Activated CD4-positive, alpha-beta T cell treated with anti-CD3 and anti-CD28 coated beads for 36 hours (primary cell): ENCODE measurements at regions not wholly inside any gene's neighbourhood (a gene's known extent, or its start where the extent isn't known, plus 50 kb on each side); places are given as distances from the start of the nearest gene placed in this dataset.
"Not testable (repeated sequence)": the region's sequence is repeated elsewhere in the genome, so short reads cannot be mapped to it uniquely, and the experiment has no call there.

Source experiments
- ATAC-seq: fragments of 200-7000 bp; cut with Tn5 transposase; one replicate; pipeline ENCODE4 v1.10.0; 2021; ENCODE audit warnings: mild to moderate bottlenecking, moderate library complexity
- CTCF ChIA-PET: fragments of 350-600 bp; sonication (Branson Sonifier 250); formaldehyde crosslinking; loops from one replicate; lab custom pipeline; 2021; ENCODE audit warnings: antibody characterized with exemption; lab: Charles Lee
- POLR2A ChIA-PET: fragments of 350-600 bp; sonication (Branson Sonifier 250); formaldehyde crosslinking; loops from one replicate; lab custom pipeline; 2021; ENCODE audit warnings: antibody characterized with exemption, inconsistent platforms; lab: Charles Lee
- DNase-seq: peaks from one replicate; pipeline ENCODE4 v3.0.0-alpha.2; 2020
- H3K27ac Mint-ChIP-seq: one replicate; pipeline ENCODE4 v1.8.0; 2021; ENCODE audit warnings: mixed read lengths
- H3K27me3 Mint-ChIP-seq: one replicate; pipeline ENCODE4 v1.8.0; 2021; ENCODE audit warnings: mixed read lengths
- H3K36me3 Mint-ChIP-seq: one replicate; pipeline ENCODE4 v1.8.0; 2021; ENCODE audit warnings: low read depth, mixed read lengths
- H3K4me1 Mint-ChIP-seq: one replicate; pipeline ENCODE4 v1.8.0; 2021; ENCODE audit warnings: mixed read lengths
- H3K4me3 Mint-ChIP-seq: one replicate; pipeline ENCODE4 v1.8.0; 2021; ENCODE audit warnings: mild to moderate bottlenecking, moderate library complexity, mixed read lengths
- H3K9me3 Mint-ChIP-seq: one replicate; pipeline ENCODE4 v1.8.0; 2021; ENCODE audit warnings: low read depth, mixed read lengths
- intact Hi-C, 2 experiments: fragments of 100-400 bp; cut with DNase I in 1 of 2; cut with micrococcal nuclease in 1 of 2; formaldehyde crosslinking; loops; one replicate each; pipeline versions ENCODE4 v1.14.2 to v1.15.1; 2022 to 2024; cut with DNase I, micrococcal nuclease

DNA sequence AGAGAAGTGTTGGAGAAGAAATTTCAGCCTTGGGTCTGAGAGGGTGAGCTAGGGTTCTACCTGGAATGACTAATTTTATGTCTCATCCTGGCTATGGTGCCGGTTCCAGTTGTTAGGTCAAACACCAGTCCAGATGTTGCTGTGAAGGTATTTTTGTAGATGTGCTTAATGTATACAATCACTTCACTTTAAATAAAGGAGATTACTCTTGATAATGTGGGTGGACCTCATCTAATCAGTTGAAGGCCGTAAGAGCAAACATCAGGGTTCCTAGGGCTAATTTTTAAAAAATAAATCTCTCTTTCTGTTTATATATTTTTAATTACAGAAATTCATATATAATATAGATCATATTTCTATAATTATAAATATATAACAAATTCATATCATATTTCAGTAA, 90.5 kb upstream of the GDNF start:
- Mint-ChIP-seq H3K4me1 (no peaks in the 10 kb centered on the region), H3K9me3 (no peaks in the 10 kb centered on the region), H3K27me3 (peaks cover 15% of the 10 kb centered on the region), H3K4me3 (no peak overlapping the region), H3K36me3 (no peaks in the 10 kb centered on the region), H3K27ac (no peak overlapping the region)
- ChIA-PET CTCF (no interaction called here), POLR2A (no interaction called here)
- ATAC-seq (no peak), DNase-seq (no peak)
- intact Hi-C loops = no loop called here

DNA sequence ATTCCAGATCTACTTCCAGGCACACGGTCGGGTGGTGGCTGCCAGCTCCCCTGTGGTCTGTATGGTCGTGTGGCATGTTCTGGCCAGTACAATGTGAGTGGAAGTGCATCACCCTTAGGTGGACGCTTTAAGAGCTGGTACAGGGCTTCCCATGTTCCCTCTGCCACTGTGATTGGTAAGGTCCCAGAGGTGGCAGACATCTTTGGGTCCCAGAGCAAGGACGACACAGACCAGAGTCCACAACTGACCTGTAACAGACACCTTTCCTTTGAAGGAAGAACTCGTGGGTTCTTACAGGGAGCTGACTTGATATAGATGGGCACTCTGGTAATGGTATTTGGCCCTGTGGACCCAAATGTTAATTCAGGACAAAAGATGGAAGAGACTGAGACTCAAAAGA, 90.0 kb upstream of the GDNF start:
- POLR2A ChIA-PET = no interaction called here
- no peaks in the 10 kb centered on the region for H3K36me3 Mint-ChIP-seq
- intact Hi-C loops = no loop called here
- DNase-seq (no peak), ATAC-seq (no peak)
- no peak overlapping the region for H3K27ac Mint-ChIP-seq
- CTCF ChIA-PET = interaction anchor here (0.9 kb wide), 1 partner anchor 9 kb away, joined by 4 read pairs; no protein-coding TSS in a partner anchor
- no peaks in the 10 kb centered on the region for H3K9me3 Mint-ChIP-seq
- no peak overlapping the region for H3K4me3 Mint-ChIP-seq
- peaks cover 15% of the 10 kb centered on the region for H3K27me3 Mint-ChIP-seq
- no peaks in the 10 kb centered on the region for H3K4me1 Mint-ChIP-seq

DNA sequence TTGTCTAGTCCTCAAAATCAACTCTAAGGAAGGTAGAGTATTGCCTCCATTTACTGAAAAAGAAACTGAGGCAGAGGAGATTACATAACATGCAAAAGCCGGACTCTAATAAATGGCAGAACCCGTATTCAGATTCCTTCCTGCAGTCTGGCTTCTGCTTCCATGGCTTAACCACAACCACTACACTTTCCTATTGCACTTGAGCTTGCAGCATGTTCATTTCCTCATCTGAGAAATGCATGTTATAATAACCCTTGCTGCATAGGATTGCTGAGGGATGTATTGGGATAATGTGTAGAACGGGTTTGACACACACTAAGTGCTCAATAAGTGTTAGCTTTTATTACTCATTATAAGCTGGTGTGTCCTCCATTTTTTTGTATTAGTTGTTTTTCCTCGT, 87.9 kb upstream of the GDNF start:
- H3K27me3 Mint-ChIP-seq = peaks cover 22% of the 10 kb centered on the region
- H3K27ac Mint-ChIP-seq, ATAC-seq, H3K36me3 Mint-ChIP-seq, intact Hi-C loops, DNase-seq, POLR2A ChIA-PET, CTCF ChIA-PET, H3K9me3 Mint-ChIP-seq, H3K4me3 Mint-ChIP-seq, H3K4me1 Mint-ChIP-seq: not testable (repeated sequence)

DNA sequence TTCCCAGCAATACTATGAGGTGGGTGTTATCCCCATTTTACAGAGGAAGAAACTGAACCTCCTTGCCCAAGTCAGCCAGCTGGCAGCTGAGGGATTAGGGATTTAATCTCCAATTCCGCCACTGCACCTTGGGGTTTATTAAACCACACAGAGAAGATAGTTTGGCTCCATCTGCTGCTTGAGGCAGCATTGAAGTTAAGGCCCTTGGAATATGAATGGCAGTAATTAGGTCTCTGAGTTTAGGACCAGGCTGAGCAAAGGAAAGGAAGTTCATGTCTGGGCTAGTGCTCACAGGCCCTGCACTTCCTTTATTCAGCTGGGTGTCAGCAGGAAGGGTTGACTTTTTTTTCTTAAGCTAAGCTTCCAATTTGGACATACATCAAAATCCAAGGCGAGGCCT, 86.9 kb upstream of the GDNF start:
- ChIA-PET CTCF (interaction anchor here (0.7 kb wide), 1 partner anchor 18 kb away, joined by 3 read pairs; no protein-coding TSS in a partner anchor), POLR2A (no interaction called here)
- H3K27me3 Mint-ChIP-seq = peaks cover 22% of the 10 kb centered on the region
- H3K27ac Mint-ChIP-seq = no peak overlapping the region
- DNase-seq (no peak), ATAC-seq (no peak)
- no peak overlapping the region for H3K4me3 Mint-ChIP-seq
- H3K36me3 Mint-ChIP-seq = no peaks in the 10 kb centered on the region
- no peaks in the 10 kb centered on the region for H3K9me3 Mint-ChIP-seq
- intact Hi-C loops = no loop called here
- H3K4me1 Mint-ChIP-seq = no peaks in the 10 kb centered on the region

DNA sequence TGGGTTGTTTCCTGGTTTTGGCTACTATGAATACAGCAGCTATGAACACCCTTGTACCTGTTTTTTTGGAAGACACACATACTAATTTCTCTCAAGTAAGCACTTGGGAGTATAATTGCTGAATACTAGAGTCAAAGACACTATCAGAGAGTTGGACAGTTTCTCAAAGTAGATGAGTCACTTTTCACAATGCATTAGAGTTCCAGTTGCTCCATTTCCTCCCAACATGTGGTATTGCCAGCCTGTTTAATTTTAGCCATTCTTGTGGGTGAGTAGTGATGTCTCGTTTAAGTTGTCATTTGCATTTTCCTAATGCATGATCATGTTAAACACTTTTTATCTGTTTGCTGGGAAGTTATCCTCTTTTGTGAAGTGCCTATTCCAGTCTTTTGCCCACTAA, 81.6 kb upstream of the GDNF start:
- no peak for ATAC-seq
- POLR2A ChIA-PET = no interaction called here
- H3K4me3 Mint-ChIP-seq = no peak overlapping the region
- no peaks in the 10 kb centered on the region for H3K9me3 Mint-ChIP-seq
- H3K27ac Mint-ChIP-seq = no peak overlapping the region
- H3K36me3 Mint-ChIP-seq = no peaks in the 10 kb centered on the region
- intact Hi-C loops = no loop called here
- H3K4me1 Mint-ChIP-seq = no peaks in the 10 kb centered on the region
- H3K27me3 Mint-ChIP-seq = peaks cover 17% of the 10 kb centered on the region
- CTCF ChIA-PET = interaction anchor here (0.9 kb wide), 1 partner anchor 8 kb away, joined by 4 read pairs; no protein-coding TSS in a partner anchor
- DNase-seq = no peak

DNA sequence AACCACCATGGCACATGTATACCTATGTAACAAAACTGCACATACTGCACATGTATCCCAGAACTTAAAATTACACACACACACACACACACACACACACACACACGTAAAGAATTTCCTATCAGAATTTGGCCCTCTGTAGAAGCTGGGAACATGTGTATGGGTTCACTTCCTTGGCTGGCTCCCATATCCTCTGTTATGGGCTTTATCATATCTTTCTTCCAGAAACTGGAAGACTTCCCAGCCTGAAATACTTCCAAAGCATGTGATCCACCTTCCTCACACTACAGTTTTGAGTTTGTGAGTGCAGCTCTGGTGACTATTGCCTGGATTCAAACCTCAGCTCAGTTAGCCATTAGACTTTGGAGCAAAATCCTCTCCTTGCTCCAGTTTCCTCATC, 78.6 kb upstream of the GDNF start:
- no peak for DNase-seq
- H3K9me3 Mint-ChIP-seq = no peaks in the 10 kb centered on the region
- no peak for ATAC-seq
- H3K27ac Mint-ChIP-seq = no peak overlapping the region
- intact Hi-C loops = no loop called here
- no peaks in the 10 kb centered on the region for H3K4me1 Mint-ChIP-seq
- H3K4me3 Mint-ChIP-seq = no peak overlapping the region
- ChIA-PET CTCF (no interaction called here), POLR2A (no interaction called here)
- H3K36me3 Mint-ChIP-seq = no peaks in the 10 kb centered on the region
- peaks cover 11% of the 10 kb centered on the region for H3K27me3 Mint-ChIP-seq

DNA sequence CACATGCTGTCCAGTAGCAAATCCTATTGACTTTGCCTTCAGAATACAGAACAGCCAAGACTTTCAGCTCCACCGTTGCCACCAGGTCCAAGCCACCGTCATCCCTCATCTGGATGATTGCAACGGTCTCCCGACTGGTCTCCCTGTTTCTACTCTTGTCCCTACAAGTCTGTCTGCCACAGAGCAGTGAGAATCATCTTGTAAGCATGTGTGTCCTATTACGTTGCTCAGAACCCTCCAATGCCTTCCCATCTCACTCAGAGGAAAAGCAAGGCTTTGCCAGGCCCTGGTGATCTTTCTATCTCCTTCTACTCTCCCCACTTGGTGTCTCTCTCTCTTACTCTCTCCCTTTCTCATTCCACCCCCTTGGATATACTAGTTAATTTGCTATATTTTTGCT, 76.7 kb upstream of the GDNF start:
- Mint-ChIP-seq H3K4me3 (no peak overlapping the region), H3K27me3 (peaks cover 11% of the 10 kb centered on the region), H3K4me1 (no peaks in the 10 kb centered on the region), H3K27ac (no peak overlapping the region), H3K36me3 (no peaks in the 10 kb centered on the region), H3K9me3 (no peaks in the 10 kb centered on the region)
- POLR2A ChIA-PET = no interaction called here
- intact Hi-C loops = no loop called here
- no peak for DNase-seq
- CTCF ChIA-PET = no interaction called here
- no peak for ATAC-seq

DNA sequence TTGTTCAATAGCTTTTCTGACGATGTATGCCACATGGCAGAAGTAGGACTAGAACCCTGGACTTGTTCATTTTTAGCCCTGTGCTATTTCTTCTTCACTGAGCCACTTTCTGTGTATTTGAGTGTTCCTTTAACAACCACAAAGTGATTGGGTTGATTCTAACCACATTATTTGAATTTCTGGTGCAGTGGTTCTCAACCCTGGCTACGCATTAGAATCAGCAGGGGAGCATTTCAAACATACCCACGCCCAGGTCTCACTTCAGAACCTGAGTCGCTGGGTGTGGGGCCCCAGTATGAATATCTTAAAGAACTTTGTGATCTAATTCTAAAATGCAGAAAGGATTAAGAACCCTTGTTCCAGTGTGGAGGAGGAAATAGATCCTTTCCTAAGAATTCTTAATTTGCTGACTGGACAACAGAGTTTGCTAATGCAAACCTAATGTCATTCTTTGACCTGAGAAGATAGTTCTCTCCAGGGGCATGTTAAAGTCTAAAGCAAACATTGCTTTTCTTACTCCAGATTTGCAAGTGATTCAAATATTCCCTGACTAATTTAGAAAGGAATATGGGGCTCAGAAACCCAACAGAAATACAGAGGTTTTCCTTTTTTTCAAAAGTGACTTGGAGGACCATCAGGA, 75.4 kb upstream of the GDNF start:
- ATAC-seq (no peak), DNase-seq (no peak)
- peaks cover 15% of the 10 kb centered on the region for H3K27me3 Mint-ChIP-seq
- H3K27ac Mint-ChIP-seq = no peak overlapping the region
- no peaks in the 10 kb centered on the region for H3K36me3 Mint-ChIP-seq
- no peak overlapping the region for H3K4me3 Mint-ChIP-seq
- ChIA-PET CTCF (interaction anchor here (0.5 kb wide), 1 partner anchor 1452 kb away, joined by 3 read pairs; no protein-coding TSS in a partner anchor), POLR2A (no interaction called here)
- no peaks in the 10 kb centered on the region for H3K4me1 Mint-ChIP-seq
- H3K9me3 Mint-ChIP-seq = no peaks in the 10 kb centered on the region
- intact Hi-C loops = no loop called here

DNA sequence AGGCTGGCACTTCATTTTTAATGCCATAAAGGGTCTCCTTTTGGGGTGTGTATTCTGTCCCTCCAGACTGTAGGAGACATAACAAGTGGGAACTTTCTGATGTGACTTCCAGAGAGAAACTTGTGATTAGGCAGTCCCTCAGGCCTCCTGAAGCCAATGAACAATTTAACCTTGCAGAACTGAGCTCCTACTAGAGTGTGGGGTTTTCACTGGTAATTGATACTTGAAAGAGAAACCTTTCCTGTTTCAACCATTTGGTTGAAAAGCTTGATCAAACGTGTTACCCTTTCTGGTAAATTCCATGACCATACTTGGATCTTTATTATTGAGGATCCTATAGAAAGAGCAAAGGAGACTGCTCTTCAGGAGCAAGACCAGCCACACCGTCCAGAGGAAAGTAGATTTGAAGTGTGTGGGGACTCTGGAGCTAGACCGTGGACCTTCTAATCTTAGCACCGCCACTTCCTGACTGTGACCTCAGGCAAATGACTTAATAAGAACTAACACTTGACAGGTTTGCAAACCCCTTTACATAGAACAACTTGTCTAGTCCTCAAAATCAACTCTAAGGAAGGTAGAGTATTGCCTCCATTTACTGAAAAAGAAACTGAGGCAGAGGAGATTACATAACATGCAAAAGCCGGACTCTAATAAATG, 69.9 kb upstream of the GDNF start:
- H3K4me1 Mint-ChIP-seq, H3K36me3 Mint-ChIP-seq, CTCF ChIA-PET, H3K9me3 Mint-ChIP-seq, intact Hi-C loops, H3K4me3 Mint-ChIP-seq, ATAC-seq, POLR2A ChIA-PET, DNase-seq, H3K27ac Mint-ChIP-seq: not testable (repeated sequence)
- peaks cover 27% of the 10 kb centered on the region for H3K27me3 Mint-ChIP-seq

DNA sequence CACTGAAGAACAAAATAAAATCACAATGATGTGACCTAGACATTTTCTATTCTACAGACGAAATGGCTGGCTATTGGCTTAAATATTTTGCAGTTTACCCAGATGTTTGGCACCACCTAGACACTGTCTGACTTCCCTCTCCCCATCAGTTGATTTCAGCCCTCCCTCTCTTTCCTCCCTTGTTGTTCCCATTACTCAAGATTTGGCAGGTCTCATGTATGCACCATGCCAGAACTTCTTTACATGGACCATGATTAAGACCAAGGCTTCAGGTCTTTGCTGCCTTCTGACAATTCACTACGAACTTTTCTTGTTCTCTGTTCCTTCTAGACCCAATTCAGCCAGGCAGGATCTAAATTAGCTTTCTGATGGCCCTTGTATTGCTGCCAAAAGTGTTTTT, 66.6 kb upstream of the GDNF start:
- ATAC-seq = no peak
- DNase-seq = no peak
- Mint-ChIP-seq H3K4me3 (no peak overlapping the region), H3K27ac (no peak overlapping the region), H3K4me1 (no peaks in the 10 kb centered on the region), H3K27me3 (peaks cover 23% of the 10 kb centered on the region), H3K36me3 (no peaks in the 10 kb centered on the region), H3K9me3 (no peaks in the 10 kb centered on the region)
- CTCF ChIA-PET = no interaction called here
- intact Hi-C loops = no loop called here
- POLR2A ChIA-PET = no interaction called here

DNA sequence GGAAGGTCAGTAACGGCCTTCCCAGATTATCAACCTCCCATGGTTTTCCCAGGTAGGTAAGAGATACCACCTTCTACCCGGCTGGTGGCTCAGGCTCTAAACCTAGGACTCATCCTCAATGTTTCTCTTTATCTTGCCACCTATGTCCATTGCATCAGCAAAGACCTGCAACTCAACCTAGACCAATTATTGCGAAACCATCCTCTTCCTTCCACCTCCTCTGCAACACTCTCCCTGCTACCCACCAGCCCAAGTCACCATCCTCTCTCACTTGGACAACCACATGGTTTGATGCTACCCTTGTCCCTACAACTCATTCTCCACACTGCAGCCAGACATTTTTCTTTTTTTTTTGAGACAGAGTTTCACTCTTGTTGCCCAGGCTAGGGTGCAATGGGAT, 65.4 kb upstream of the GDNF start:
- H3K27me3 Mint-ChIP-seq = peaks cover 19% of the 10 kb centered on the region
- H3K36me3 Mint-ChIP-seq = no peaks in the 10 kb centered on the region

DNA sequence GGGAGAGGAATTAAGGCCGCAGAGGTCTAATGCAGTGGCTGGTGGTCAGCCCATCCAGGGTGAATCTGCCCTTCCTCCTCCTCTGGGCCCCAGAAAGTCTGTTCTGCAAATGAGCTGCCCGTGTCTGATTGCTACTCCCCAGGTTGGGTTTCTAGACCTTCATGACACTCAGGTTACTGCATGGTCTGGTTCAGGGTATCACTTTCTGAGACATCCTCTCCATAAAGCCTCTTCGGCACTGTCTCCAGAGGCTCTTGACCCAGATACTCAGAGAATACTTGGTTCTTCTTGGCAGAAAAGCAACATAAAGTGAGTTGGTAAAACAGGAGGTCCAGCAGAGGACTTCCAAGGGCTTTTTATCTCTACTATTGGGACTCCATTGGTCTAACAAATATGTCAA, 62.5 kb upstream of the GDNF start:
- CTCF ChIA-PET = no interaction called here
- Mint-ChIP-seq H3K36me3 (no peaks in the 10 kb centered on the region), H3K27me3 (peaks cover 9% of the 10 kb centered on the region), H3K9me3 (no peaks in the 10 kb centered on the region), H3K4me1 (no peaks in the 10 kb centered on the region), H3K4me3 (no peak overlapping the region), H3K27ac (no peak overlapping the region)
- intact Hi-C loops = no loop called here
- no peak for DNase-seq
- POLR2A ChIA-PET = no interaction called here
- no peak for ATAC-seq

More for the DNA sequence above, 65.4 kb upstream of the GDNF start:
- Mint-ChIP-seq H3K9me3 (no peaks in the 10 kb centered on the region), H3K27ac (no peak overlapping the region), H3K4me3 (no peak overlapping the region), H3K4me1 (no peaks in the 10 kb centered on the region)
- DNase-seq (no peak), ATAC-seq (no peak)
- CTCF ChIA-PET = no interaction called here
- POLR2A ChIA-PET = no interaction called here
- intact Hi-C loops = no loop called here
